HG03196 (cell line): ENCODE measurements at regions not wholly inside any gene's neighbourhood (a gene's known extent, or its start where the extent isn't known, plus 50 kb on each side); places are given as distances from the start of the nearest gene placed in this dataset.

ENCODE experiments used
- ATAC-seq: cut with Tn5 transposase; IDR thresholded peaks from one replicate; pipeline ENCODE4 v1.9.1; 2021; ENCODE audit not compliant: unreplicated experiment

DNA sequence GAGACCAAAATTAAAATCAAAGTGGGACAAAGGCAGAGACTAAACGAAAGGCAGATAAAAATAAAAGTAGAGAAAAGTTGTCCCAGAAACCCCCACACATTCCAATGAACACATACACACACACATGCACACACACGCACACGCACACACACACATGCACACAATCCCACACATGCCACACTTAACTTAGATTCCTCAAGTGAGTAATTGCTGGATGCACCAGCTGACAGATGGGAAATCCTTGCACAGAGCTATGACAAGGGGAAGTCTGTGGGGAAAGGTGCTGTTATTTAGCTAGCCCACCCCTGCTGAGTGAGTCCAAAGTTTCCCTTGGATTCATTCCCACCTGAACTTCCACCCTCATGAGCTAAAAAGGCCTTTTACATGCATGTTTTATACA, 233.9 kb downstream of the RAB28 start:
- no peak for ATAC-seq

DNA sequence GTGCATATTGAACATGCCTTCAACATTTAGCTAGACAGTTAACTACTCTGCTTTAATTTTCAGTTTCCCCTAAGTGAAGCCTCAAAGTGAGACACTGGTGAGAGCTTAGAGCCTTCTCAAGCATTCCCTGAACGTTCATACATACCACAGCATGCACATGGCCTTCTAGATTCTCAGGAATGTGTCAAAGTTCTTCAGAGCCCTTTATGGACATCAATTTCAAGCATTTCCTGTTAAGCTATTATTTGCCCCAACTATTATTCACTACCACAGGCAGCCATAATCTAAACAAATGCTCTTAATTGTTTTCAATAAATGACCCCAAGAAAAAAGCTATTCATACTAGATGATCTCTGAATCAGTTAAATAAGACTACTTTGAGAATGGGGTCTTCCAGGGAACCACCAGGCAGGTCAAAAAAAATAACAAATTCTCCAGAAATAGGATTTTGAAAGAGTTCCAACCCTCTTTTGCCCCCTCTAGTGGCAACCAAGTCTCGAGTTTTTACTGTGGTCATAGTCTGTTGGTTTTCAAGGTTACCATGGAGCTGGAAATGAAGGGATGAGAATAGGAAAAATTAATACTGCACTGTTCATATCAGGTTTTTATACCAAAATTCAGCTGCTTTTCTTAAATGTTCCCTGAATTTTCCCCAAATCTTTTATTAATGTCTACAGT, 235.4 kb downstream of the RAB28 start:
- ATAC-seq, result no peak

DNA sequence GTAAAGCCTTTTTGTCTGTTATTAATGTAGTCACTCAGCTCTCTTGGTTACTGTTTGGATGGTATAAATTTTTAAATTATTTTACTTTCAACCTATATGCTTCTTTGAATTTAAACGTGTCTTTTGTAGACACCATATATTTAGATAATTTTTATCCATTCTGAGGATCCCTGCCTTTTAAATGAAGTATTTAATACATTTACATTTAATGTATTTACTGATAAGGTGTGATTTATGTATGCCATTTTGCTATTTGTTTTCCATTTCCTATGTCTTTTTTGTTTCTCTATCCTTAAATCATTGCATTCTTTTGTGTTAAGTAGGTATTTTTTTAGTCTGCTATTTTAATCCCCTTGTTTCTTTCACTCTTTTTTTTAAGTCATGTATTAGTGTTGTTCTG, 238.0 kb downstream of the RAB28 start:
- ATAC-seq, result no peak

DNA sequence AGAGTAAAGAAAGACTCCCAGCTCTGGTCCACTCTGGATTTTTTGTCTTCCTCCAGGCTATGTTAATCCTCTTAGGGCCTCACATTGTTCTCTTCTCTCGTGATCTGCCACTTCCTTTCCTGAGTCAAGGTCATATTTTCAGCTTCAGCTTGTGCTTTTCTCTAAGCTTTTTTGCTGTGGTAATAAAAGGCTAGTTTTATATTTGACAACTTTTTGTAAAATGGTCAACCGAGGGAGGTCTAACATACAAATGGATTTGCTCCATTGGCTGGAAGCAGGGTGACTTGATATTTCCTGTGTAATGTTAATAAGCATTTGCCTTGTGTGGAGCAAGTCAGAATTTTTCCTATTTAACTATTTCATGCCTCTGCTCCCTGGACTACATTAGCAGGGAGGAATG, 239.7 kb downstream of the RAB28 start:
- no peak for ATAC-seq

DNA sequence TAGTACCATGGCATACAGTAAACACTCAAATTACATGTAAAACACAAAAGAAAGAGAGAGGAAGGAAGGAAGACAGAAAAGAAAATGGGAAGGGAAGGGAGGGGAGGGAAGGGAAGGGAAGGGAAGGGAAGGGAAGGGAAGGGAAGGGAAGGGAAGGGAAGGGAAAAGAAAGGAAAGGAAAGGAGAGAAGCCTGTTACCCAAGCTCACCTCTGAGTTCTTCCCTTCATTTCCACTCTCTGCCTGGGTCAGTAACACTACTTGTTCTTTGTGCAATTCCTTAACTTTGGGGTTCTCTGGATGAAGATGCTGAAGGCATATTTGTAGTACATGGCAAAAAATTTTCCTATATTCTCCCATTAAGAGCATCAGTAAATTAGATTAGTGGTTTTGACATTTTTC, 241.0 kb downstream of the RAB28 start:
- no peak for ATAC-seq

DNA sequence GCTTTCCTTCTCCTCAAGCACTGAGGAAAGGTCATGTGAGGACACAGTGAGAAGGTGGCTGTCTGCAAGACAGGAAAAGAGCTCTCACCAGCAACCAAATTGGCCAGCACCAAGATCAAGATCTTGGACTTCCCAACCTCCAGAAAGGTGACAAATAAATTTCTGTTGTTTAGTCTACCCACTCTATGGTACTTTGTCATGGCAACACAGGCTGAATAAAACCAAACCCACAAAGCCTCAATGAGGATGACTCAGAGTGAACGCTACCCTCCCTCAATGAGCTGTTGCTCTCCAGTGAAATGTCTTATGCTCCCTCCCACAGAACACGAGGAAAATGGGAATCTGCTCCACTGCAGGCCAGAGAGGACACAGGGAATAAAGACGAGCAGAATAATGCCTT, 244.1 kb downstream of the RAB28 start:
- ATAC-seq, result no peak

DNA sequence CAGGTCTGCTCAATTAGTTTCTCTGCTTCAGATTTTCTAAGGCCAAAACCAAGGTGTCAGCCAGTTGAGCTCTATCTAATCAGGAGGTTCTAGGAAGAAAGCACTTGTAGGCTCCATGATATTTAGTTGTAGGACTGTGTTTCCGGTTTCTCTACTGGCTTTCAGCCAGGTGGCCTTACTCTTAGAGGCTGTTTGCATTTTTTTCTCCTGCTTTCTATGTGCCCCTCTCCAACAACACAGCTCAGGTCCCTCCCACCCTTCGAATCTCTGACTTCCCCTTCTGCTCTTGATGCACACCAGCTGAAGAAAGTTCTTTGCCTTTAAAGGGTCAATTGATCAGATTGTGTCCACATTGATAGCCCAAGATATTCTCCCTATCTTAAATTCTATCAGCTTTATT, 245.2 kb downstream of the RAB28 start:
- no peak for ATAC-seq

DNA sequence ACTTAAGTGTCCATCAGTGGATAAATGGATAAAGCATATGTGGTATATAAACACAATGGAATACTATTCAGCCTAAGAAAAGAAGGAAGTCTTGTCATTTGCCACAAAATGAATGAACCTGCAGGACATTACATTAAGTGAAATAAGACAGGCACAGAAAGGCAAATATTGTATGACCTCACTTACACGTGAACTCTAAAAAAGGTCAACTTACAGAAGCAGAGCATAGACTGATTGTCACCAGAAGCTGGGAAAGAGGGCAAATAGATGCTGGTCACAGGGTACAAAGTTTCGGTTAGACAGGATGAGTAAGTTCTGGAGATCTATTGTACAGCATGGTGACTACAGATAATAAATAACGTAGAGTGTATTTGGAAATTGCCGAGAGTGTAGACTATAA, 247.7 kb downstream of the RAB28 start:
- ATAC-seq, result no peak

DNA sequence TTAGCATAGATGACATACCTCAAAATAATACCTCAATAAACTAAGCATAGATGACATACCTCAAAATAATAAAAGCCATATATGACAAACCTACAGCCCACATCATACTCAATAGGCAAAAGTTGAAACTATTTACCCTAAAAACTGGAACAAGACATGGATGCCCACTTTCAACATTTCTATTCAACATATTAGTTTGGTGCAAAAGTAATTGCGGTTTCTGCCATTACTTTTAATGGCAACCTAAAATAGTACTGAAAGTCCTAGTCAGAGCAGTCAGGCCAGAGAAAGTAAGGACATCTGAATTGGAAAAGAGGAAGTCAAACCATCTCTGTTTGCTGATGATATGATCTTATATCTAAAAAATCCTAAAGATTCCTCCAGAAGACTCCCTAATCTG, 250.4 kb downstream of the RAB28 start:
- ATAC-seq, result no peak

DNA sequence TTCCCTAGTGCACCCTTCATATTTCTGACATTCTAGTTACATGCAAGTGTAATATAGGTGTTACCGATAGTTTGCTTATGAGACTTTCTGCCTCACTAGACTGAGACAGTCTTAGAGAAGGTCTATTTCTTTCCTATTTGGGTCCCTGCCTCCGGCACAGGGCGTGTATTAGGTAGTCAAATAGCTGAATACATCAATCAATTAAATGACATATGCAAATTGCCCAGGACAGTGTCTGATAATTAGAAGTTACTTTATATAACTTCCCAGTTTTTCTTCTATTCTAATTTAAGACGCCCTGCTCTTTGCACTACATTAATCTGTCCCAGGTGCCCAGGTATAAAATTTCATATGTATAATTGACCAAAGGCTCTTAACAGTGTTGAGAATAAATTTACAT, 264.2 kb downstream of the RAB28 start:
- ATAC-seq, result no peak

DNA sequence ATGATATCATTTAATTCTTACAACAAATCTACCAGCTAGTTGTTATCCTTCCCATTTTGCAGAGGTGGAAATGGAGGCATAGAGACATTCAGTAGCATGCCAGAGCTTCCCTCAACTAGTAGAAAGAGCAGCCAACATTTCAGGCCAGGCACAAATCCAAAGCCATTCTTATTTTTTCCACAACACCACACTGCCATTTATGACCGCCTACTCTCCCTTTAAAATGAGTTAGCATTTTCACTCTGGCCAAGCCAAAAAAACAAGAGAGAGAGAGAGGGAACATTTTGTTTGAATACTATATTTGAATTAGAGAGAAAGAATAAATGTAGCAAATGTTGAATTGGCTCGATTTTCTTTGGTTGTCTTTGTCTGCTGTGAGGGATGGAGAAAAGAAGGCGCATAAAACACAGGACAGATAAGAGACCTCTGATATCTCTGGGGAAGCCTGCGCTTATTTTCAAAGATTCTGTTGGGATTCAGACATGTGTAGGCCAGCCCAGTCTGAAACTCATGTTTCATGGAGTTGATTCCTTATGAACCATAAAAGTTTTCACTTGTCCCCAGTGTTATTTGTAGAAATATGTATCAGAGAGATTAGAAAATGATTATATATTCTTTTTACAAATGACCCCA, 265.7 kb downstream of the RAB28 start:
- ATAC-seq, result no peak

DNA sequence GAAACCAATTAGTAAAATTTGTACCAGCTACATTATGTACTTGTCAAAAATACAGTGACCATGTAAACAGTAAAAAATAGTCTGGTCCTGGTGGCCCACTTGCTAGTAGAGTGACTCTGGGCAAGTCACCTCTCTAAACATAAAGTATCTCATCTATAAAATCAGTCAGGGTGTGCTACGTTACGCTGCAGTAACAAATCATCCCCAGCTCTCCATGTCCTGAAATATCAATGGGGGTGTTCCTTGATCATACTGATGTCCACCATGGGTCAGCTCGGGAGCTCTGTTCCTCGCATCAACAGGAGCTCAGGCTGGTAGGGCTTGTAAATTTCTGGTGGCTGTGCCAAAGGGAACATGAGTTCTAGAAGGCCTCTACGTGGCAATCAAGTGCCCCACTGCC, 268.6 kb downstream of the RAB28 start:
- ATAC-seq, result no peak

DNA sequence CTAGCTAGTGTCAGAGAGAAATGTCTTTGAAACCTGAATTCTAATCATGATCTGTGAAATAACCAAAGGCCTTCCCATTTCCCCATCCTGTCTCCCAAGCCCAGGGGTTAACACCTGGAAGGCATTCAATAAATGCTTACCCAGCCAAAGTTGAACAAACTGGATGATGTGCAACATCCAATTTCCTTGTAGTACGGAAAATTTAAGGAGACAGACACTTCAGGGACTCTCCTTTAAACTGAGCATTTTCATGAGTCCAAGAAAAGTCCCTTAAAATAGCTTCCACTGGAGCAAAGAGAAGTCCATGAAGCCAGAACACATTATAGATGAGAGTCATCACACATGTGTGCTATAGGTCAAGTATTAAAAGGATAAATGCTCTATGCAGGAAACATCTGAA, 271.2 kb downstream of the RAB28 start:
- no peak for ATAC-seq

DNA sequence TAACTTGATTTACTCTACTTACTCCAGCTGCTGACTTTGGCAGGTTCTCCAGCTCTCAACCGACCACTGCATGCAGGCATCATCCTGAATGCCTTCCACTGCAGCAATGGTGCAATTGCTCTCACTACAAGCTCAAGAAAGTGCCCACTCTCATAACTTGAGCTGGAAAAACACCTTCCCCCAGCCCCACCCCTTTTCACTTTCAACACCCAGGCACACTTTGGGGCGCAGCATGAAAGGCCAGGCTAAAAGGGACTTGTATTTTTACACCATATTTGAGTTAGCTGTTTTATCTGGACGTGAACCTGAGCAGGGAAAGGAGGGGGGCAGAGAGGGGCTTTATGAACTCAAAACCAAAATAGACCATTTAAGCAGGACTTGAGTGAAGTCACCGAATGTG, 274.5 kb downstream of the RAB28 start:
- ATAC-seq, result no peak

DNA sequence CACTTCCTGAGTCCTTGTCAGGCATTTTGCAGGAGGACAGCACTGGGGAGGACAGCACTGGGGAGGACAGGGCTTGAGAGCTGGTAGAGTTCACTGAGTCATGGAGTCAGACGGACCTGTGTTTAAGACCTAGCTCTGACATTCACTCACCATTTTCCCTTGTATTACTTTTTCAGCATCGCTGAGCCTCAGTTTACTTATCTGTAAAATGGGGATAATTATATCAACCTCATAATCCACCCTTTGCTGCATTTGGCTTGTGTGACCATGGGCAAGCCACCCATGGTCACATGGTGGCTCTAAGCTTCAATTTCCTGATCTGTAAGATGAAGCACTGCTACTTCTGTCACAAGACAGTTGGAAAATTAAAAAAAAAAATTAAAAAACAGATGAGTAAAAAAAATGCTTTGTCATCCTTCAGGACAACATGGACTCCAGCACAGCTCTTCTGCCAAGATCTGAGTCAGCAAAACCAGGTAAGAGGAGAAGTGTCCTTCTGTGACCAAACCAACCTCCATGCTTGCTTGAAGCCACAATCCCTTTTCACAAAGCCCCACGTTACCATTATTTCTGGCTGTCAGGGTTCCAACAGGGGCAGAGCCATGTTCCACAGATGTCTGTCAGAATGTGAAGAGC, 275.5 kb downstream of the RAB28 start:
- ATAC-seq, result no peak

DNA sequence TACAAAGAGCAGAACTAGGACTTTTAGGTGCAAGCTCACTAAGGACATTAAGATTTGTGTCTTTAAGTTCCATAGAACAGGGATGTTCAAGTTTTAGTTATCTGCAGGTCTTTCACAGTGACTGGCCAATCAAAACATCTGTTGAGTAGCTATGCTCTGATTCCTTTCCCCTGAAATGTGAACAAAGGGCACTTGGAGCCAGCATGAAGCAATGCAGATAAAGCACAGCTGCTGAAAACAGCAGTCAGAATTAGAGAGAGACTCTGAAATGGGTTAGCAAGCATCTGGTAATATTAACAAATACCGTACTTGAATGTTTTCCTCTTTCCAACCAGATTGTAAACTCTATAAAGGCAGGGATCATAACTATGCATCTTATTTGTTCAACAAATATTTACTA, 276.9 kb downstream of the RAB28 start:
- ATAC-seq, result no peak

DNA sequence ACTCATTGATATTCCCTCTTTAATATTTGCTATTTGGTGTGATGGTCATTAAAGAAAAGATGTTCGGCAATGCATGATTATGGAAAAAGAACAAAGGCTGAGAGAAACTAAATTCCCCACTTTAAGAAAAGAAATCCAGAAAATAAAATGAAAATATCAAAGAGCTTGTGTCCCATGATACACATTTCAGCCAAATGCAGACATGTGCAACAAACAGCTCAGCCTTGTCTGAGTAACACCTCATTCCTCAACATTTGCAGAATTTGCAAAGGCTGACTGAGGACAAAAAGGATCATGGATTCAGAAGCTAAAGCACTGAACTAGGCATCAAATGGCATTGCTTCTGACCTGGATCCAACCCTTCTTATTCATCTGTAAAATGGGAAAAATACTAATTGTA, 281.0 kb downstream of the RAB28 start:
- no peak for ATAC-seq

DNA sequence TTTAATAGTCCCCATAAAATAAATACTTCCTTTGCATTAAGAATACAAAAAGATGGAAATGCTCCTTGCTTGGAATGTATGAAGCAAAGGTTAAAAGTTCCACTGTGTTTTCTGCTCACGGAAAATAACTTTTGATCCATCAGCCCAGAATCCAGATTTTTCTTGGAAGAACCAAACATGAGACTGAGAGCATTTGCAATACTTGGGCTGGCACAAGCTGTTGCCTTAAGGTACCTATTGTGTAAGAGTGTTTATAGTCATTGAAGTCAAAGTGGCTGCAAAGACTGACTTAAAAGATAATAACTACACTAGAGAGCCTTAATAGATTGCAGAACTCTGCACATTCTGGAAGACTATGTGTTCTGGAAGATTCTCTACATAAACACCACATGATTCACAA, 281.4 kb downstream of the RAB28 start:
- ATAC-seq, result no peak

DNA sequence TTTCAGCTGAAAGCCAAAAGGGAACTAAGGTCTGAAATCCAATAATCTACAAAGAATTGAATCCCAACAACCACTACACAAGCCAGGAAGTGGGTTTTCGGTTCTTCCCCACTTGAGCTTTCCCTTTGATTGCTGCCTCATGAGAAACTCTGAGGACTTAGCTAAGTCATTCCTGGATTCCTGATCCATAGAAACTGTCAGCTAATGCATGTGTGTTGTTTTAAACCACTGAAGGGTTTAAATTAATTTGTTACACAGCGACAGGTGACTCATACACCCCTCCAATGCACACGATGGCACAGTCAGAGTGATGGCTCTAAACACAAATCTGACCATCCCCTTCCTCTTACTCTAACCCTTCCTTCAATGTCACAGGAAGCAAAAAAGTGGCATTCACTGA, 282.9 kb downstream of the RAB28 start:
- no peak for ATAC-seq

DNA sequence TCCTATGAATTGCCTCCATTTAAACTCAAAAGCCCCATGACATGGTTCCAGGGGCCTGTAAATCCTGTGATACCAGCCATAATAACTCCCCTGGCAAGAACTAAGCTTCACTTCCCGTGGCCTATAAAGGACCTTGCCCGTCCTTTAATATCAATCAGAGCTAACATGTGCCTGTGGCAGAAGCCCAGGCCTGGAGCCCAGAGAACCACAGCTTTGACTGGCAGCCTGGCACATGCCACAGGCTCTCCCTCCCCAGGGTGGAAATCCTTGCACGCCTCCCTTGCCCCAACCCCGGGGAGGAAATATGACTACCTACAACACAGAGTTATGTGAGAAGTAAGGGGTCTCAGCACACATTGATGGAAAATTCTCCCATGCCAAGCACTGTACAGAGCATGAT, 287.4 kb downstream of the RAB28 start:
- ATAC-seq, result no peak

DNA sequence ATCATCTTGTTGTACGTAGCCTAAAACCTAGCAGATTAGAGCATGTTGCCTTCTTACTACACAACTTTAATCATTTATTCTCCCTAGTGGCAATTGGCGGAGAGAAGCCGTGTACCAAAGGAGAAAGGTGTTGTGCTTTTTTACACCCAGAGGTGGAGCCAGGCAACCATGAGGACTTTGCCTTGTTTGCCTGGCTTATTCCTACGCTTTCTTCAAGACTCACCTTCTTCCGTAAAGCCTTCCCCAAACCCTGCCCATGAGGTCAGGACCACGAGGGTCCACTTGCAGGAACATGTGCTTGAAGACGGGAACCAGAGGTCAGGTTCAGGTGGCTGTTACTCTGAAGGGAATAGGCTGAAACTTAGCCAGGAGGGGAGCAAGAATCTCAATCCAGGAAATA, 290.5 kb downstream of the RAB28 start:
- ATAC-seq, result no peak

DNA sequence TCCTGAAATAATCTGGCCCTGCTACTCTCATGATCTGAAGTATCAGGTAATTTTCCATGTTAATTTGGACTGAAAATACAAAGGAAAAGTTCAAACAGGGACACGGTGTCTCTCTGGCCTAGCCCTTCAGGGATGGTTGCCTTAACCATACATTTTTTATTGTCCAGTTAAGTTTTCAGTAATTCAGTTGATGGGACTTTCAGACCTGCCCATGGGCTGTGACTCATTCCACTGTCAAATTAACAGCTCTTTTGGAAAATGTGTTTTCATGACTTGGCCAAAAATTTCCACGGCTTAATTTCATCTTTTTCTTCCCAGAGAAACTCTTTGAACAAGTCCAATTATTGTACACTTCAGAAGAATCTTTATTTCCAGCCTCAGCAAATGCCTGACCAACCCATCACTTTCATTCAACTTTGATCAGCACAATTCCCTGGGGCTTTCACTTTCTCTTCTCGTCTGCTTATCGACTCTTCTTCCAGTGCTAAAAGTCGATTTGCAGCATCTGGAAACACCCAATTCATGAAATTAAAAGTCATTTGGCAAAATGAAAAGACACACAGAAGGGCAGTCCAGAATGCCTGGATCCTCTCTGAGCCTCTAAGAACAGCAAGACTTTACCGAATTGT, 293.9 kb downstream of the RAB28 start:
- no peak for ATAC-seq
